ENCODE measurements at regions not wholly inside any gene's neighbourhood (a gene's known extent, or its start where the extent isn't known, plus 50 kb on each side); places are given as distances from the start of the nearest gene placed in this dataset.

DNA sequence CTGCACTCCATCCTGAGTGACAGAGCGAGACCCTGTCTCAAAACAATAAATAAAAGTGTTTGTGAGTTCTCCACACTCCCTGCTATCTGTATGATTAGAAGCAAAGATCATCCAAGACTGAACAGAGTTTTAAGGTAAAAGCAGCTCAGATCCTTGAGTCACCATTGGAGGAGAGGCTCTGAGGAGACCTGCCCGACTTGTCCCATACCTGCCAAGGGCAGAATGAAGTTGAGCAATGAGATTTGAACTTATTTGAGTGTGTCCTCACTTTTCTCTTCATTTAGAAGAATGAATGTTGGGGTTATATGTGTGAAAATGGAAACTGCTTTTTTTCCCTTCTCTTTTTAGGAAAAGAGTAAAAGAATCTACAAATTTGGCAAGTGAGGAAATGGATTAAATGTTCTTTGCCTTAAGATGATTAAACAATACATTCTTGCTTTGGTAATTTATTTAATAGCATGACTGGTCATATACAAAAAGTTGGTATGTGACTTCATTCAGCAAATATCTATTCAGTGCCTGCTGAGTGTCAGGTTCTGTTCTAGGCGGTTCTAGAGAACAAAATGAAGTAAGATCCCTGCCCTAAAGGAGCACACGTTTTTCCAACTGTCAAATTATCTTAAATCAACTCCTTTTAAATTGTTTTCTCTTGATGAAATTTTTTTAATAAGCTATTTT, 195.7 kb downstream of the ALDH8A1 start:
- TF ChIP-seq, protein P1, sequence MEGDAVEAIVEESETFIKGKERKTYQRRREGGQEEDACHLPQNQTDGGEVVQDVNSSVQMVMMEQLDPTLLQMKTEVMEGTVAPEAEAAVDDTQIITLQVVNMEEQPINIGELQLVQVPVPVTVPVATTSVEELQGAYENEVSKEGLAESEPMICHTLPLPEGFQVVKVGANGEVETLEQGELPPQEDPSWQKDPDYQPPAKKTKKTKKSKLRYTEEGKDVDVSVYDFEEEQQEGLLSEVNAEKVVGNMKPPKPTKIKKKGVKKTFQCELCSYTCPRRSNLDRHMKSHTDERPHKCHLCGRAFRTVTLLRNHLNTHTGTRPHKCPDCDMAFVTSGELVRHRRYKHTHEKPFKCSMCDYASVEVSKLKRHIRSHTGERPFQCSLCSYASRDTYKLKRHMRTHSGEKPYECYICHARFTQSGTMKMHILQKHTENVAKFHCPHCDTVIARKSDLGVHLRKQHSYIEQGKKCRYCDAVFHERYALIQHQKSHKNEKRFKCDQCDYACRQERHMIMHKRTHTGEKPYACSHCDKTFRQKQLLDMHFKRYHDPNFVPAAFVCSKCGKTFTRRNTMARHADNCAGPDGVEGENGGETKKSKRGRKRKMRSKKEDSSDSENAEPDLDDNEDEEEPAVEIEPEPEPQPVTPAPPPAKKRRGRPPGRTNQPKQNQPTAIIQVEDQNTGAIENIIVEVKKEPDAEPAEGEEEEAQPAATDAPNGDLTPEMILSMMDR (IDR thresholded peaks at IDR 0.05; ENCODE audit: extremely low read depth in 1 of 2, insufficient read depth in 1 of 2, low read depth in 1 of 2, low read length in 2 of 2), result no peak
- no peak for TF ChIP-seq EZH2 (IDR thresholded peaks at IDR 0.05; ENCODE audit: borderline replicate concordance, low read depth, low read length, severe bottlenecking)

Data from endothelial cell of umbilical vein (primary cell).